Umbilical cord (tissue), 1 donor: ENCODE measurements at regions not wholly inside any gene's neighbourhood (a gene's known extent, or its start where the extent isn't known, plus 50 kb on each side); places are given as distances from the start of the nearest gene placed in this dataset.
"Not testable (repeated sequence)": the region's sequence is repeated elsewhere in the genome, so short reads cannot be mapped to it uniquely, and the experiment has no call there.

Experiments used
- DNase-seq: peaks from one replicate; pipeline ENCODE4 v3.0.0-alpha.2; 2015; ENCODE audit warnings: low spot score

DNA sequence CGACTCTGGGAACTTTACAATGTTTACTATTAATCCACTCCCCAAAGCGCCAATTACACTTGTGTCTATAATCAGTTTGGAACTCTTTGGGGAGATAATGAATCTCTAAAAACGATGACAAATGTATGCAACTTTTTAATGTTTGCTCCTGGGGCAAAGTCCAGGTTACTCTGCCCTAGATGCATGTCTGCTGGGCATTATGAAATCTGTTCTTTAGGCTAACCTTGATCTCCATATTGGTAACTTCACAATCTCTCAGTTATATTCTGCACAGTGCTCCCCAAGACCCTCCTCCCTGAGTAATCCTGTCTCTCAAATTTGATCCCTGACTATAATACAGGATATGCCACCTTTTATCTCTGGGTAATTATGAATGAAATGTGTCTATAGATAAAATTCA is 152.2 kb upstream of the TRPM3 start:
- DNase-seq = no peak

DNA sequence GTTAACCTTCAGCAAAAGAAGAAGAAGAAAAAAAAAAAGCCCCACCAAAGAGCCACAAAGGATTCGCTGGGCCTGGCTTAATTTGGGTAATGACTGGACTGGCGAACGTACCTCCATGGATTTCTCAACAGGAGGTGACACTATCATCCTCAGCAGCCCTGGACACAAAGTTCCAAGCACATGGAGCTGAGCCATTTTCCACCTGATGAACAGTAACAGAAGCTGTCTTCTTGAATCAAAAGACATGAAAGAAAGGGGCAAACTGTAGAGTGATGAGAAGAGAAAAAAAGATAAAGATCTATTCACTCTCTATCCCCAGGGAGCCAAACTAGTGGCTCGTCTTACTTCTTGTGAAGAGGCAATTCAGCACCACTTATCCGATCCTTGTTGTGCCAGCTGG is 150.2 kb upstream of the TRPM3 start:
- DNase-seq = no peak

DNA sequence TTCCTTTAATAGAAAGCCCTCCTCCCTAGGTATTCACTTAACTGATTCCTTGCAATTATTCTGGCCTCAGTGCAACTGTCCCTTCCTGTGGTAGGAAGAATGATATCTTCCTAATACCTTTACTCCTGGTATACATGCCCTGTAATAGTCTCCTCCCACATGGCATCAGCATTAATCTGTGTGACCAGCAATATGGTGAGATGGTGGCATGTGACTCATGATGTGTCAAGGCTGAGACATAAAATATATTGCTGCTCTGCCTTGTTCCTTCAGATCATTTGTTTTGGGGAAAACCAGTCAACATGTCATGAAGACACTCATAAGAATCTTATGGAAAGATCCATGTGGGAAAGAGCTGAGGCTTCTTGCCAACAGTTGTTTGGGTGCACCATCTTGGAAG is 149.1 kb upstream of the TRPM3 start:
- no peak for DNase-seq

DNA sequence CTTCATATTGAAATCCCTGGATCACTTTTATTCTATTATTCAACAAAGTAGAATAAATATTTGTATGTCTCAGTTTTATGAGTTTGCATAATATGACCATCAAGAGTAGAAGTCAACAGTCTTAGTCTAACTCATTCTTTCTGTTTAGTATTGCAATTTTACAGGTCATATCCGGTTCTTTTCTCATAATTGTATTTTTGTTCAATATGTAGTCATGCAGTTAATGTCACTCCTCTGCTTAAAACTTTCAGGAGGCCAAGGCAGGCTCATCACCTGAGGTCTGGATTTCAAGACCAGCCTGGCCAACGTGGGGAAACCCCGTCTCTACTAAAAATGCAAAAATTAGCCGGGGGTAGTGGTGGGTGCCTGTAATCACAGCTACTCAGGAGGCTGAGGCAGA is 148.4 kb upstream of the TRPM3 start:
- no peak for DNase-seq

DNA sequence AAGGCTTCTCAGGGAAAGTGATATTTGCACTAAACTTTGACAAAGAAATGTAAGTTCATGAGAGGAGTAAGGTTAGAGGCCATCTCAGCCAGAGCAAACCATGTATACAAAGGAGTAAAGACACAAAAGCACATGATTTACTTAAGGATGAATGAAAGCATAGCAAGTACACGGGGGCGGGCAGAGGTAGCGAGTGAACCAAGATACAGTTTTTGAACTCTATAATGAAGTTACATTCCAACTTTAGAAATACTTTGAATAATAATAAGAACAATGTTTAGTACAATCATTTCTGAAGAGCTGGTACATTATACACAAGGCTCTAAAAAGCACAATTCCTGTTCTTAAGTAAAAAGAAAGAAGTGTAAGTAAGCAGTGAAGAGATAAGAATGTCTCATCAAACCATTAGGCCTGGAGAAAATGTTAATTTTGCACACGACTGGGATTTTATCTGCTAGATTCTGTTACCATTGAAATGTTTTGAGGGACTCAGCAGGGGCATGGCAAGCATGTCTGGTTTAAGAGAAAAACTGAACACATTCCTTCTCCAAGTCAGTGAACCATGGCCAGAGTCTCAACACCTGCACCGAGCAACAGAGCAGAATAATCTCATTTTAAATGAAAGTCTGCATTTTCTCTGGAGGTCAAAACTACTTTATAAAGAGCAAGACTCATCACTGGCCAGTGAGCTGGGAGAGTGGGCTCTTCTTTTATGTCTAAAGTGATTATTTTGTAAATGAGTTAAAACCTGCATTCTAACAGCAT is 147.6 kb upstream of the TRPM3 start:
- DNase-seq = no peak

DNA sequence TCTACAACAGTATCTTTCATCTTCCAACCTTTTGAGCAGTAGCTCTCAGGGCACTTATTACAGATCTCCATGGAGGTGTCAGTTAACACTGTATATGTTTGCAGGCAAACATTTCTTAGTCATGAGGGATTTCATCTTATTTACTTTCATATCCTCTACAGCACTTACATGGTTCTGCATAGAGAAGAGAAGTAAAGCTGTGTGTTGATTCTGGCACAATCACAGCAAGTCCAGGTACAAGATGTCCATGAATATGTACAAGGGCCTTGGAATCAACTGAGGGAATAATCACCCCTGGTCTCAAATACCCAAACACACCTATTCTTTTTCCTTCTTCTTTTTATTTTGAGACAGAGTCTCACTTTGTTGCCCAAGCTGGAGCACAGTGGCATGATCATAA is 142.0 kb upstream of the TRPM3 start:
- no peak for DNase-seq

DNA sequence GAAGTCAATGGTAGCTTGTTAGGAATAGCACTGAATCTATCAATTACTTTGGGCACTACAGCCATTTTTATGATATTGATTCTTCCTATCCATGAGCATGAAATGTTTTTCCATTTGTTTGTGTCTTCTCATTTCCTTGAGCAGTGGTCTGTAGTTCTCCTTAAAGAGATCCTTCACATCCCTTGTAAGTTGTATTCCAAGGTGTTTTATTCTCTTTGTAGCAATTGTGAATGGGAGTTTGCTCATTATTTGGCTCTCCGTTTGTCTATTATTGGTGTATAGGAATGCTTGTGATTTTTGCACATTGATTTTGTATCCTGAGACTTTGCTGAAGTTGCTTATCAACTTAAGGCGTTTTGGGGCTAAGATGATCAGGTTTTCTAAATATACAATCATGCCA is 139.0 kb upstream of the TRPM3 start:
- DNase-seq = not testable (repeated sequence)

DNA sequence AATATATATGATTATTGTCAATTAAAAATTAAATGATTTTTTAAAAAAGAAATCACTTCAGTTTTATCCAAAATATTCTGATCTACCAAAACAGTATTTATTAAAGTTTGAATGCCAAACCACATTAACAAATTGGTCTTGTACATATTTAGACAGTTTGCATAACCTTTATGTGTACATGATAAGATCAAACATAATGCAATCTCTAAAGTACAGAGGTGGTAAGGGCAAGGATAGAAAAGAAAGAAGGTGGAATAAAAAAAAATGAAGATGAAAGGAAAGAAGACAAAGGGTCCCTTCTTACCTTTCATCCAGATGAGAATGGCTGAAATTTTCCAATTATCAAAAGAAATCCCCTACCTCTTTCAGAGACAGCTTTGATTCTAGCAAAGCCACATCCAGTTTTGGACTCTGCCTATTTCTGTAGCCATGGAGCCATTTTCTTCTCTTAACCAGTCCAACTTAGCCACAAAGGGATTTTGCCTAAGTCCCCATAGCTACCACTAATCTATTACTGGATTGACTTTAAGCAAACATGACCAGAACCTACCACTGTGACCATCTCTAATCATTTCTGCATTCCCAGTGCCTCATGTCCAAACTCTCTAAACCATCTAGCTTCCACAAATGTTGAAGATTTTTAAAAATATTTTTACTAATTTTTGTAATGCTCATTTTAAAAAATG is 133.3 kb upstream of the TRPM3 start:
- no peak for DNase-seq

DNA sequence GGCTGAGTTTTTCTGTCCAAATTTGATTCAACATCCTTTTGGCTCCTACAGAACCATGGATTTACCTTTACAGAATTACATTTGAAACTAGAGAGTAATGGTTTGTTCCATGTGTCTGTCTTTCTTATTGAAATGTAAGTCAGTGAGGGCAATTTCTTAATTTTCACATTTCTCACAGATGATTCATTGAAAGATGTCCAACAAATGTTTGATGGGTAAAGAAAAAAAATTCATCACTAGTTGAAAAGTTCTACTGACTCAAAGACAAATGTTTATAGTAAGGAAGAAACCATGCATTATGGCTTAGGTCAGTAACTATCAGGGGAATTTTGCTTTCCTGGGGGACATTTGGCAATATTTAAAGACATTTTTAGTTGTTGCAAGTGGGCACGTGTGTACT is 131.6 kb upstream of the TRPM3 start:
- no peak for DNase-seq

DNA sequence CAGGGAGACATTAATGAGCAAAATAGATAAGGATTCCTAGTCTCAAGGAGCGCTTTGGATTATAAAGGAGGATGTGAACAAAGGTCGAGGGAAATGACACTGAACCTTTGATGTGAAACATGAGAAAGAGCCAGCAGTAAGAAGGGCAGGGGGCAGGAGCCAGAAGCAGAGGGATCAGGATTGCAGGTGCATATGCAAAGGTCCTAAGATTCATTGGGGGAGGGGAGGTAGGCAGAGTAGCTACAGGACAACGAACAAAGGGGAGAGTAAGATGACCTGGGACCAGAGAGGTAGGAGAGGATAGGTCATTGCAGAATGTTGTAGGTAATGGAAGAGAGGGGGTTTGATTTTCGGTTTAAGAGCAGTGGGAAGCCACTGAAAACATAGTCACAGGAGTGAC is 129.2 kb upstream of the TRPM3 start:
- DNase-seq = no peak

DNA sequence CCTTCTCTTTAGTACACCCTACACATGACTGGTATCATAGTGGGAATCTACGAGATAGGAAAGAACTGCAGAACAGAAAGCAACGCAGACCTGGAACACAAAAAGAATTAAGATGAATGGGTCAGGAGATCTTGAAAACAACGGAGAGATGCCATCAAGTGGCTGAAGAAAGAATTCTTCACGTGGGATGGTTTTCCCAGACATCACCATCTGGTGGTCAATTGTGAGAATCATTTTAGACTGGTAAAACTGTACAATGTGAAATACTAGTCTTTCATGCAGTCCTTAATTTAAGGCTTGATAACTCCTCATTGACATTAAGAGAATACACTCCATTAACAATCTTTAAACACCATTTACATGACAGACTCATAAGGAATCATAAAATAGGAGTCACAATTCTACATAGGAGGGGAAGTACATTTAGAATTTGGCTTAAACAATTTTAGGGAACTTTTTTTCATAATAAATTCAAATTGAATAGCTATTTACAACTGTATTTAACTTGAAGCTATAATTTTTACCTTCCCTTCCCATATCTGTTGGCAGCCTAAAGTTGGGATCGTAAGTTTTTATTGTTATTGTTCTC is 128.4 kb upstream of the TRPM3 start:
- DNase-seq = peak; percentile 70

DNA sequence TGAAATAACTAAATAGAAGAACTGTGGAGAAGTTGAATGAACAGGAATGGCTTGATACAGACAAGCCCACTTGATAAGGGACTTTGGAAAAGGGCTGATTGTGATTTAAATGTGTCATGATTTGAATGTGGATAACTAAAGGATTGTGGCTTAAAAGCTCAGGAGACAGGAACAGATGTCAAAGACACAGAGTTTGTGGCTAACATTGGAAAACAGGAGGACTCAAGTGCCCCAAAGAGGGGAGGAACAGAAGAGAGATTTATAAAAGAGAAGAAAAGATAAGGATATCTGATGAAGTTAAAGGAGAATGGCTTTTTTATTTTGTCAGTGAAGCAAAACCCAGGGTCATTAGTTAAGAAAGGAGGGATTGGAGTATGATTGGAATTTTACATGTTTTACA is 124.2 kb upstream of the TRPM3 start:
- no peak for DNase-seq

DNA sequence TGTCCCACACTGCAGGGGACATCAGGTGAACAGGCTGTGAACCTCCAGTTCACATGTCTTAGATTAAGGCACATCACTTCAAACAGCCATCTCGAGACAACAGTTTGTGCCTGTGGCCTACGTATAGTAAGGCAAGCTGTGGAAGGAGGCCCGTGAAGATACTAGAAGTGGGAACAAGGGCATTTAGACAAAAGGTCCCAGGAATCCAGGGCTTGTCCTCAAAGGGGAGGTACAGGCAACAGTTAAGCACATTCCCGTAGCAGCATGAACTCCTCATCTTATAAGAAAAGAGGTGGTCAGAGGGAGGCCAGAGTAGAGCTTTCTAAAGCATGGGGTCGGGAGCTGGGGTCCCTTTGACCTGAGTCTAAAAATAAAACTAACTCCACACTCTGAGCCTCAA is 122.5 kb upstream of the TRPM3 start:
- DNase-seq = no peak

DNA sequence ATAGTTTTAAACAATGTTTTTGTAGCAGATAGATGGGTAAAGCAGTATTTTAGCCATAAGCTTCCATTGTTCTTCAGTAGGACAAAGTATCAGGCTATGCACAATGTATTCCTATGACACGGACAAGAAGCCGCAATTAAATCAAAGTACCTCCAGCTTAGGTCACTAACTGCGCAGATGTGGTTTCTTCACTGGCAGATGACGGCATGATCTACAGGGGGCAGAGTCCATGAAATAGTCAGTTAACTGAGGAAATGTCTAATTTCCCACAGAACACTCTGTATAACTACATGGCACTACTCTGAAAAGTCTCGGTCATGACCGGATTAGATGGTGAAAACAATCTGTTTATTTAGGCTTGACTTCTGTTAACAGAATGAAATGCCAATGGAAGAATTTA is 120.7 kb upstream of the TRPM3 start:
- no peak for DNase-seq

DNA sequence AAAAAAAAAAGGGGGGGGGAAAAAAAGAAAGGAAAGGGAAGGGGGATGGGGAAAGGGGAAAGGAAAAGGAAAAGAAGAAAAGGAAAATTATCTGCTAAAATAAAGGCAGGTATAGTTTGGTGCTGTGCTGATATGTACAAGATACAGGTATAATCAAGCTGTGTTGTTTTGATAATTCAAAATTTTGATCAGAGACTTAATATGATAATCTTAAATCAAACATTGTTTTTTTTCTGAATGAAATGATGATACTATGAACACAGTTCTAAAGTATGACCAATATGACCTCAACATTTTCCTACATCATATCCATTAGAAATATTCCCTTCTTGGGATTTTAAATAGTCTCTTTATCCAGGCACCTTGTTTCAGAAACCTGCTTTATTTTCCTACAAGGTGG is 115.6 kb upstream of the TRPM3 start:
- no peak for DNase-seq

DNA sequence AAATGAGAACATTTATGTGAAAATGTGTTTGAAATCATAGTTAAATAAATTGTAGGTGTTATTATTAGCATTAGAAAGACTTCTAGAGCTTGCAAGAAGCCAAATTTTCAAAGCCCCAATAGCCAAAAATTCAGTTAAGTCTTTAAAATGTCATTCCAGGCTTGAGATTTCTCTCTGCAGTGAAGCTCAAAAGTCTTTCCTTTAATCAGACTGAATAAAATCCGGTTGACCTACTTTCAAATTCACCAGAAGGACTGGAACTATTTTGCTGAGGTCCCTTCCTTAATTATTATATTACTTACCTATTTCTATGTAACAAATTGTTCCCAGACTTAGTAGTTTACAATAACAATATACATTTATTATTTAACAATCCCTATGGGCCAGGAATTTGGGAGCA is 112.2 kb upstream of the TRPM3 start:
- no peak for DNase-seq

DNA sequence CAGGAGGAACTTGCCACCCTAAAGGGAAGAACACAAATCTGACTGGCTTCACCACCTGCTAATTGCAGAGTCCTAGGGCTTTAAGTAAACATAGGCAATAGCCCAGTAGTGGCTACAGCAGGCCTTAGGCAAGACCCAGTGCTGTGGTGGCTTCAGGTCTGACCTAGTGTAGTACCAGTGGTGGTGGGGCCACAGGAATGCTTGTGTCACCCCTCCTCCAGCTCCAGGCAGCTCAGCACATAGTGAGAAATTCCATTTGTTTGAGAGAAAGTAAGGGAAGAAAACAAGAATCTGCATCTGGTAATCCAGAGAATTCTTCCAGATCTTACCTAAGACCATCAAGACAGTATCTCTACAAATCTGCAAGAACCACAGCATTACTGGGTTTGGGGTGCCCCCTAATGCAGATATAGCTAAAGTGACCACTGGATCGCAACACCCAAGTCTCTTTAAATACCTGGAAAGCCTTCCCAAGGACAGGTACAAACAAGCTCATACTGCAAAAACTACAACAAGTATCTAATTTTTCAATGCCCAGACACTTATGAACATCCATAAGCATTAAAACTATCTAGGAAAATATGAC is 102.6 kb upstream of the TRPM3 start:
- DNase-seq = no peak

DNA sequence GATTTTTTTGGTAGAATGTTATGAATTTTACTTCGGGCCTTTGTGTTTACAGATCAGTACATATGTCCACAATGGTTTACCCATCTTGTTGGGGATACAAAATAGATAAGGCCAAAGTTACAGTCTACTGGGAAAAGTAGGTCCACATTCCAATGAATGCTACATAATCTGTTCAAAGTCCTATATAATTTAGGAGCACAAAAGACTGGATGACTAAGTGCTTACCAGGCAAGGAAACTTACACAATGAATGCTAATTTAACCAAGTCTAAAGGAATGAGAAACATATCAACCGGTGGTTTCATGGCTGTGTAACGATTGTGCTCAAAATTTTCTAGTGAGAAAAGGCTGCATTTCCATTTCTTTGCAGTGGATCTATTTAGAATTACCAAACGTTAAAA is 97.4 kb upstream of the TRPM3 start:
- no peak for DNase-seq

DNA sequence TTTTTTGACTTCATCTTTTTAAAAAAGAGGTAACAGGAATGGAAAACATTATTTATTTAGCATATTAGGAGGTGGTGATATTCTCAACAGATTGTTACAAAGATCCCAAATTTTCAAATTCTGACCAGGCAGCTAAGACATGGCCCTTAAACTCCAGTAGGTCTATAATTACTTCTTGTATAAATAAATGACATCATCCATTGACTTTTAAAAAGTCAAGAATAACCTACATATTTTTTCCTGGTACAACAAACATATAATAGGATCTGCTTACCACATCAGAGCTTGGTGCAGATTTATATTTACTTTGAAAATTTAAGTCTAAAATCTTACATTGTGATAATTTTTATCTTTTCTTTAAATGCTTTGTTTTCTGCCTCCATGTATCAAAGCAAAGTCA is 92.2 kb upstream of the TRPM3 start:
- no peak for DNase-seq

DNA sequence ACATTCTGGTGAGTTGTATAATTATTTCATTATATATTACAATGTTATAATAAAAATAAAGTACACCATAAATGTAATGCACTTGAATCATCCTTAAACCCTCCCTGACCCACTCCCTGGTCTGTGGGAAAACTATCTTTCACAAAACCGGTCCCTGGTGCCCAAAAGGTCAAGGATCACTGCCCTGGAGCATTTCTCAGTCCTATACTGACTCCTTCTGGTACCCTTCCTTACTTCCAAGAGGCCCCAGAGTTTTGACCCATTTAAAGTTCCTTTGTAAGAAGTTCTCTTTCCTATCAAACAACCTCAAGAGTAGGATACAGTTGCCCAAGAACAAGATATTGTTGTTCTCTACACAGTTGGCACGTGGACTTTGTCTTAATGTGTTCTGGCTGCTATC is 88.9 kb upstream of the TRPM3 start:
- no peak for DNase-seq

DNA sequence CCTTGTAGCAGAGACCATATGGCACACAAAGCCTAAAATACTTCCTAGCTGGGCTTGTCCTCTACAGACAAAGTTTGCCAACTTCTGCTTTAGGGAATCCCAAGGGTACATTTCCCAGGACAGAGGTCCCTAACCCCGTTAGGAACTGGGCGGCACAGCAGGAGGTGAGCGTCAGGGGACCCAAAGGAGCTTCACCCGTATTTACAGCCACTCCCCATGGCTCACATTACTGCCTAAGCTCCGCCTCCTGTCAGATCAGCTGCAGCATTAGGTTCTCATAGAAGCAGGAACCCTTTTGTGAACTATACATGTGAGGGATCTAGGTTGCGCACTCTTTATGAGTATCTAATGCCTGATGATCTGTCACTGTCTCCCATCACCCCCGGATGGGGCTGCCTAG is 88.5 kb upstream of the TRPM3 start:
- DNase-seq = no peak

DNA sequence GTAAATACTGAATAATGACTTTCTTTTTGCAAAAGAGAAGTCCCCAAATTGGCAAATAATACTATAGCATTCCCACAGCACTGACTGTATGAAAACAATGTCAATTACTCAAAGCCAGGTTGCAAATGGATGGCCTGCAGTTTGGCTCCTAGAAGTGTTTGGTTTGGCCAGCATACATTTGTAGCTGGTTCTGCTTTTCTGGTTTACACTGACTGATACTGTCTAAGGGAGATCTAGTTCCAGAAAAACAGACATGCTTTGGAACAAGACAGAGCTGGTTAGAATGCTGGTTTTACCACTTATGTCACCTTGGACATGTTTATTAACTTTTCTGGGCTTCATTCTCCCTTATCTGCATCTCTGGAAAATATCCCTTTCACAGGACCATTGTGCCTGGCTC is 81.5 kb upstream of the TRPM3 start:
- DNase-seq = no peak

DNA sequence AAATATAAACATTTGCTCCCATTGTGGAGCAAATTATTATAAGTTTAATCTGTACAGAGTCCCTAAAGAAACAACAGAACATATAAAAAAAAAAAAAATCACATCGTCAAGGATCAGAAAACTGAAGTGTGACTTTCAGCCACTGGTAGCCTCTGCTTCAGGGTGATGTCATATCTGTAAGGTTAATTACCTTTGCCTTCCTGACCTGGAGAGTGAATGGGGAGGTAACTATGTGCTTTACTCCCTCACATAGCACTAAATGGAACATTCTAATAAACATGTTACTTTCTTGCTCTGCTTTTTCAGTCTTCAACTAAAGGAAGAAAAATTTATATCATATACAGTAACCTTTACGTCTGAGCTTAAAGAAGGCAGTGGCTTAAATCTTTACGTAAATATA is 70.3 kb upstream of the TRPM3 start:
- DNase-seq = no peak
